Esophagus squamous epithelium (tissue), 4 donors: ENCODE measurements at regions not wholly inside any gene's neighbourhood (a gene's known extent, or its start where the extent isn't known, plus 50 kb on each side); places are given as distances from the start of the nearest gene placed in this dataset.

Experiments
- POLR2A ChIP-seq, 4 donors: fragments of 450-650 bp; IDR thresholded peaks; one replicate each; pipeline ENCODE4 v1.6.1; 2017; ENCODE audit warnings: antibody characterized with exemption in 4 of 4, mild to moderate bottlenecking in 4 of 4, moderate library complexity in 3 of 4
- TF ChIP-seq, protein P1 (sequence below), 6 experiments: fragments of 450-650 bp in 4 of 6; fragments of 200-600 bp in 2 of 6; sonication (generic) in 2 of 6; IDR thresholded peaks; one replicate each; pipeline ENCODE4 v1.5.1; 2016 to 2019; ENCODE audit warnings: antibody characterized with exemption in 6 of 6, mild to moderate bottlenecking in 4 of 6, moderate library complexity in 4 of 6

DNA sequence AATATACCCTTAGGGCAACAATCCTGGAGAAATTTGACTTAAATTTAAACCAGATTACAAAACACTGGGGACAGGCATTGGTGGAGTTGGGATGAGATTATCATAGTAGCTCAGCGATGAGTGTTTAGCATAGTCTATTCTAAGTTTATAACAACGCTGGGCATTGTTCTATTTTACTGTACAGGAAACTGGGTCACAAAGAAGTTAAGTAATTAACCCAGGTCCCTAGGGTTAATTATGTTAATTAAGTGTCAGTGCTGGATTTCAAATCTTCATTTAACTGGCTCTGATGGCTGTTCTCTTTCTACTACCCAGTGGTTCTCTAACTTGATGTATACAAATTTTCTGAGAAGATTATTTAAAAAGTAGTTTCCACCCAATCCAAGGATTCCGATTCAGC lies 388.9 kb downstream of the KCNRG start:
- TF ChIP-seq, protein P1, sequence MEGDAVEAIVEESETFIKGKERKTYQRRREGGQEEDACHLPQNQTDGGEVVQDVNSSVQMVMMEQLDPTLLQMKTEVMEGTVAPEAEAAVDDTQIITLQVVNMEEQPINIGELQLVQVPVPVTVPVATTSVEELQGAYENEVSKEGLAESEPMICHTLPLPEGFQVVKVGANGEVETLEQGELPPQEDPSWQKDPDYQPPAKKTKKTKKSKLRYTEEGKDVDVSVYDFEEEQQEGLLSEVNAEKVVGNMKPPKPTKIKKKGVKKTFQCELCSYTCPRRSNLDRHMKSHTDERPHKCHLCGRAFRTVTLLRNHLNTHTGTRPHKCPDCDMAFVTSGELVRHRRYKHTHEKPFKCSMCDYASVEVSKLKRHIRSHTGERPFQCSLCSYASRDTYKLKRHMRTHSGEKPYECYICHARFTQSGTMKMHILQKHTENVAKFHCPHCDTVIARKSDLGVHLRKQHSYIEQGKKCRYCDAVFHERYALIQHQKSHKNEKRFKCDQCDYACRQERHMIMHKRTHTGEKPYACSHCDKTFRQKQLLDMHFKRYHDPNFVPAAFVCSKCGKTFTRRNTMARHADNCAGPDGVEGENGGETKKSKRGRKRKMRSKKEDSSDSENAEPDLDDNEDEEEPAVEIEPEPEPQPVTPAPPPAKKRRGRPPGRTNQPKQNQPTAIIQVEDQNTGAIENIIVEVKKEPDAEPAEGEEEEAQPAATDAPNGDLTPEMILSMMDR (IDR thresholded peaks at IDR 0.05), result no peak
- no peak for TF ChIP-seq POLR2A (IDR thresholded peaks at IDR 0.05)
